IMR-90 (cell line): ENCODE measurements at regions not wholly inside any gene's neighbourhood (a gene's known extent, or its start where the extent isn't known, plus 50 kb on each side); places are given as distances from the start of the nearest gene placed in this dataset.
A peak's percentile ranks its signal among the peaks of the same experiment; 100 is the strongest.

Source experiments
- ATAC-seq: fragments of 200-7000 bp; cut with Tn5 transposase; 2 replicates; pipeline ENCODE4 v1.9.1; 2020; ENCODE audit warnings: low read depth, mild to moderate bottlenecking, moderate library complexity
- BruUV-seq: library from RNA; stranded (reverse); fragments of 400-500 nt; replicated peaks from 2 replicates; lab custom pipeline; 2021; lab: Mats Ljungman, UMichigan
- CTCF ChIA-PET: fragments of 300-600 bp; formaldehyde crosslinking; extraction: SDS; loops from one replicate; lab custom pipeline; 2021; ENCODE audit warnings: antibody characterized with exemption; lab: Yijun Ruan, JAX
- POLR2A ChIA-PET: fragments of 300-600 bp; sonication (Branson Sonifier 250); formaldehyde crosslinking; loops from one replicate; lab custom pipeline; 2022; ENCODE audit warnings: antibody characterized with exemption; ENCODE audit not compliant: unreplicated experiment; lab: Charles Lee
- DNase-seq: peaks from one replicate; pipeline ENCODE4 v3.0.0; 2013
- H2AFZ ChIP-seq: replicated peaks from 2 replicates; pipeline ENCODE3; 2013; ENCODE audit warnings: low read length, mild to moderate bottlenecking; ENCODE audit not compliant: poor library complexity
- H2AK5ac ChIP-seq: 2 replicates; pipeline ENCODE4 v1.6.1; 2013; ENCODE audit warnings: low read depth, low read length, inconsistent platforms
- H2AK9ac ChIP-seq: replicated peaks from 2 replicates; pipeline ENCODE3; 2013; ENCODE audit warnings: mild to moderate bottlenecking, low read depth, low read length, moderate library complexity; ENCODE audit not compliant: poor library complexity
- H2BK120ac ChIP-seq: 2 replicates; pipeline ENCODE4 v1.6.1; 2013; ENCODE audit warnings: low read depth, low read length, inconsistent platforms
- H2BK15ac ChIP-seq: 3 replicates; pipeline ENCODE4 v1.6.1; 2013; ENCODE audit warnings: low read depth, low read length, inconsistent platforms
- H2BK20ac ChIP-seq: 2 replicates; pipeline ENCODE4 v1.6.1; 2013; ENCODE audit warnings: low read depth, mild to moderate bottlenecking, inconsistent platforms, low read length, moderate library complexity
- H2BK5ac ChIP-seq: 2 replicates; pipeline ENCODE4 v1.6.1; 2013; ENCODE audit warnings: mild to moderate bottlenecking, low read depth, low read length, inconsistent platforms; ENCODE audit not compliant: poor library complexity, severe bottlenecking
- H3K14ac ChIP-seq: replicated peaks from 2 replicates; pipeline ENCODE4 v1.6.1; 2013; ENCODE audit warnings: low read depth, low read length, inconsistent platforms
- H3K18ac ChIP-seq: 2 replicates; pipeline ENCODE4 v1.6.1; 2013; ENCODE audit warnings: low read depth, low read length, control low read depth
- H3K23ac ChIP-seq: 2 replicates; pipeline ENCODE4 v1.6.1; 2013; ENCODE audit warnings: low read depth, low read length, inconsistent platforms
- H3K27ac ChIP-seq: 2 replicates; pipeline ENCODE4 v1.5.1; 2013; ENCODE audit warnings: mild to moderate bottlenecking, control low read depth, low read length; ENCODE audit not compliant: insufficient read depth
- H3K27me3 ChIP-seq: 2 replicates; pipeline ENCODE4 v1.6.1; 2013; ENCODE audit warnings: low read length; ENCODE audit not compliant: control insufficient read depth, insufficient read depth
- H3K36me3 ChIP-seq: 2 replicates; pipeline ENCODE4 v1.6.1; 2013; ENCODE audit warnings: low read length, mixed read lengths; ENCODE audit not compliant: control insufficient read depth, insufficient read depth
- H3K4ac ChIP-seq: 2 replicates; pipeline ENCODE4 v1.6.1; 2013; ENCODE audit warnings: low read depth, low read length, inconsistent platforms
- H3K4me1 ChIP-seq: 2 replicates; pipeline ENCODE4 v1.6.1; 2013; ENCODE audit warnings: low read length, mixed read lengths; ENCODE audit not compliant: control insufficient read depth, insufficient read depth
- H3K4me2 ChIP-seq: 2 replicates; pipeline ENCODE4 v1.6.1; 2013; ENCODE audit warnings: low read depth, mild to moderate bottlenecking, control low read depth, low read length, moderate library complexity
- H3K4me3 ChIP-seq: 2 replicates; pipeline ENCODE4 v1.5.1; 2013; ENCODE audit warnings: low read depth, mild to moderate bottlenecking, control low read depth, low read length, moderate library complexity; ENCODE audit not compliant: insufficient read depth
- H3K56ac ChIP-seq: 2 replicates; pipeline ENCODE4 v1.6.1; 2013; ENCODE audit warnings: low read length, inconsistent platforms; ENCODE audit not compliant: insufficient read depth; ENCODE audit errors: extremely low read depth
- H3K79me1 ChIP-seq, 2 experiments: 2 replicates each; pipeline ENCODE4 v1.6.1; 2013; ENCODE audit warnings: low read length in 2 of 2, inconsistent platforms in 1 of 2, low read depth in 1 of 2
- H3K9ac ChIP-seq: 2 replicates; pipeline ENCODE4 v1.6.1; 2013; ENCODE audit warnings: low read depth, low read length, control low read depth
- H3K9me1 ChIP-seq: 2 replicates; pipeline ENCODE4 v1.6.1; 2013; ENCODE audit warnings: low read length, inconsistent platforms; ENCODE audit not compliant: insufficient read depth
- H3K9me3 ChIP-seq: 2 replicates; pipeline ENCODE4 v1.6.1; 2013; ENCODE audit warnings: low read length; ENCODE audit not compliant: control insufficient read depth, insufficient read depth
- H4K20me1 ChIP-seq: 2 replicates; pipeline ENCODE4 v1.6.1; 2013; ENCODE audit warnings: low read length, inconsistent platforms; ENCODE audit not compliant: insufficient read depth
- H4K5ac ChIP-seq: 2 replicates; pipeline ENCODE4 v1.6.1; 2013; ENCODE audit warnings: mild to moderate bottlenecking, low read depth, low read length, control low read depth
- H4K8ac ChIP-seq, 2 experiments: 2 replicates each; pipeline ENCODE4 v1.6.1; 2013; ENCODE audit warnings: low read depth in 2 of 2, low read length in 2 of 2, control low read depth in 1 of 2, inconsistent platforms in 1 of 2
- H4K91ac ChIP-seq: 2 replicates; pipeline ENCODE4 v1.6.1; 2013; ENCODE audit warnings: low read depth, low read length, inconsistent platforms; ENCODE audit not compliant: insufficient read depth
- BHLHE40 ChIP-seq: fragments of 150-350 bp; IDR thresholded peaks from 2 replicates; pipeline ENCODE4 v1.6.1; 2016; ENCODE audit warnings: mild to moderate bottlenecking, low read depth, low read length
- CEBPB ChIP-seq: IDR thresholded peaks from 2 replicates; pipeline ENCODE4 v1.6.1; 2012; ENCODE audit warnings: low read depth, low read length, improper control_type of control experiment
- CHD1 ChIP-seq: IDR thresholded peaks from 2 replicates; pipeline ENCODE4 v1.6.1; 2012; ENCODE audit warnings: low read depth, low read length, improper control_type of control experiment
- CTCF ChIP-seq: conservative IDR thresholded peaks from 2 replicates; pipeline ENCODE4 v1.5.1; 2012; ENCODE audit warnings: mild to moderate bottlenecking, low read depth, low read length, improper control_type of control experiment
- FOS ChIP-seq: fragments of 150-350 bp; IDR thresholded peaks from 2 replicates; pipeline ENCODE4 v1.6.1; 2016; ENCODE audit warnings: low read depth, low read length
- MAZ ChIP-seq: IDR thresholded peaks from 2 replicates; pipeline ENCODE4 v1.6.1; 2012; ENCODE audit warnings: low read depth, mild to moderate bottlenecking, low read length, improper control_type of control experiment, moderate library complexity, borderline replicate concordance
- NFE2L2 ChIP-seq: fragments of 150-350 bp; IDR thresholded peaks from 2 replicates; pipeline ENCODE4 v1.6.1; 2016; ENCODE audit warnings: low read depth, mild to moderate bottlenecking, low read length
- RAD21 ChIP-seq: IDR thresholded peaks from 2 replicates; pipeline ENCODE4 v1.6.1; 2012; ENCODE audit warnings: low read length, improper control_type of control experiment
- RCOR1 ChIP-seq: IDR thresholded peaks from 2 replicates; pipeline ENCODE4 v1.6.1; 2012; ENCODE audit warnings: mild to moderate bottlenecking, low read length, improper control_type of control experiment; ENCODE audit not compliant: insufficient replicate concordance
- RFX5 ChIP-seq: IDR thresholded peaks from 2 replicates; pipeline ENCODE4 v1.8.0; 2012; ENCODE audit warnings: low read depth, mild to moderate bottlenecking, low read length, moderate library complexity
- SMC3 ChIP-seq: fragments of 150-350 bp; IDR thresholded peaks from 2 replicates; pipeline ENCODE4 v1.6.1; 2016; ENCODE audit warnings: low read depth, mild to moderate bottlenecking, antibody characterized with exemption, low read length, moderate library complexity
- USF2 ChIP-seq: fragments of 150-350 bp; IDR thresholded peaks from 2 replicates; pipeline ENCODE4 v1.6.1; 2017; ENCODE audit warnings: mild to moderate bottlenecking, antibody characterized with exemption, low read length, low read depth
- WGBS, 2 experiments: methylation state at CpG; one replicate each; pipeline versions ENCODE4 v1.1.5 to v1.1.7; 2013; ENCODE audit warnings: missing lambda C conversion rate in 2 of 2; ENCODE audit not compliant: insufficient read length in 1 of 2; ENCODE audit errors: extremely low coverage in 2 of 2; 5-methylcytosine and 5-hydroxymethylcytosine counted together
- dilution Hi-C: fragments of 300-500 bp; cut with HindIII; formaldehyde crosslinking; loops from one replicate; pipeline ENCODE4 v1.14.3; 2018; ENCODE audit warnings: low sequenced_read_pairs; ENCODE audit not compliant: unreplicated experiment
- in situ Hi-C: fragments of 300-500 bp; cut with MboI; formaldehyde crosslinking; loops from 3 replicates; pipeline ENCODE4 v1.14.3; 2019; ENCODE audit warnings: low sequenced_read_pairs, inconsistent platforms, mixed read lengths
- intact Hi-C: fragments of 100-400 bp; cut with micrococcal nuclease; formaldehyde crosslinking; loops from 2 replicates; pipeline ENCODE4 v1.10.0; 2022

- H2BK15ac ChIP-seq: no peak overlapping the region
- H2BK120ac ChIP-seq: no peak overlapping the region
- H3K4me1 ChIP-seq: no peaks in the 10 kb centered on the region
- H3K36me3 ChIP-seq: no peaks in the 10 kb centered on the region
- H3K14ac ChIP-seq: no peak overlapping the region
- no peak overlapping the region for H3K56ac ChIP-seq
- dilution Hi-C loops: no loop called here
- no peaks in the 10 kb centered on the region for H4K20me1 ChIP-seq
- no peak overlapping the region for H3K4me2 ChIP-seq
- TF ChIP-seq FOS: no peak
- TF ChIP-seq RAD21: peak; percentile 42
- no peak for TF ChIP-seq RFX5
- TF ChIP-seq USF2: no peak
- no peak for TF ChIP-seq BHLHE40
- TF ChIP-seq CEBPB: no peak
- no peak for TF ChIP-seq NFE2L2
- no peak for TF ChIP-seq MAZ
- TF ChIP-seq SMC3: peak; percentile 28; the same call in 1 of the 2 replicates
- no peak for TF ChIP-seq RCOR1
- peak; percentile 56 for TF ChIP-seq CTCF
- TF ChIP-seq CHD1: no peak
- H4K5ac ChIP-seq: no peak overlapping the region
- DNase-seq (peak; percentile 2), ATAC-seq (no peak)
- no peak overlapping the region for H3K9ac ChIP-seq
- no peaks in the 10 kb centered on the region for H3K79me1 ChIP-seq
- no peak overlapping the region for H2BK5ac ChIP-seq
- H3K27me3 ChIP-seq: no peaks in the 10 kb centered on the region
- no peak overlapping the region for H2BK20ac ChIP-seq
- no peak overlapping the region for H2AK9ac ChIP-seq
- ChIA-PET CTCF (no interaction called here), POLR2A (no interaction called here)
- H4K8ac ChIP-seq: no peak overlapping the region
- in situ Hi-C loops: no loop called here
- no peaks in the 10 kb centered on the region for H3K9me3 ChIP-seq
- no peak overlapping the region for H3K23ac ChIP-seq
- H3K4me3 ChIP-seq: no peak overlapping the region
- BruUV-seq: no TSS peak
- H3K18ac ChIP-seq: no peak overlapping the region
- no peaks in the 10 kb centered on the region for H3K9me1 ChIP-seq
- WGBS, 2 experiments: no CpG with 5 or more reads among the region's 3 CpGs
- H3K4ac ChIP-seq: no peak overlapping the region
- no peak overlapping the region for H3K27ac ChIP-seq
- no peak overlapping the region for H2AK5ac ChIP-seq
- intact Hi-C loops: loop anchor here (2.0 to 10.0 kb wide), 3 partner anchors 242 to 1548 kb away; no protein-coding TSS in a partner anchor
- H2AFZ ChIP-seq: no peak overlapping the region
- H4K91ac ChIP-seq: no peak overlapping the region
Measured at GRCh38 chr2:163132850-163133249, 294.3 kb upstream of the KCNH7 start.
